ENCODE measurements at regions not wholly inside any gene's neighbourhood (a gene's known extent, or its start where the extent isn't known, plus 50 kb on each side); places are given as distances from the start of the nearest gene placed in this dataset.

DNA sequence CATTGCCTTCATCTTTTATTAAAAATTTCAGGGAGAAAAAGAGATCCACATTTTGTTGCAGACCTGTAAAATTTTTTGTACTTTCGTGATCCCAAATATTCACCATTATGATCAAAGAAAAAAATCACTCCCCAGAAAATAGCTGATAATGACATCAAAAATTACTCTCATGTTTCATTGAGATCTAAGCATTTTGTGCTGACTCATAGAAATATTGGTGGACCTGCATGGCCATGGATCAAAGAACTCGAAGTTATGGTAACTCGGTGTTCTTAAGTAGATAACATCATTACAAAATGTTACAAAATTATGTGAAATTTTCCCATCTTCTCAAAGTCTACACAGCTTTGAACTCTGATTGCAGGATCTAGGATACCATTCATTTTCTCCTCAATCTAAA lies 135.8 kb downstream of the PTGER3 start:
- TF ChIP-seq POLR2A (IDR thresholded peaks at IDR 0.05) (no peak), CTCF (IDR thresholded peaks at IDR 0.05) (no peak)
